ENCODE measurements at regions not wholly inside any gene's neighbourhood (a gene's known extent, or its start where the extent isn't known, plus 50 kb on each side); places are given as distances from the start of the nearest gene placed in this dataset.
A peak's percentile ranks its signal among the peaks of the same experiment; 100 is the strongest.
"Not testable (repeated sequence)": the region's sequence is repeated elsewhere in the genome, so short reads cannot be mapped to it uniquely, and the experiment has no call there.

DNA sequence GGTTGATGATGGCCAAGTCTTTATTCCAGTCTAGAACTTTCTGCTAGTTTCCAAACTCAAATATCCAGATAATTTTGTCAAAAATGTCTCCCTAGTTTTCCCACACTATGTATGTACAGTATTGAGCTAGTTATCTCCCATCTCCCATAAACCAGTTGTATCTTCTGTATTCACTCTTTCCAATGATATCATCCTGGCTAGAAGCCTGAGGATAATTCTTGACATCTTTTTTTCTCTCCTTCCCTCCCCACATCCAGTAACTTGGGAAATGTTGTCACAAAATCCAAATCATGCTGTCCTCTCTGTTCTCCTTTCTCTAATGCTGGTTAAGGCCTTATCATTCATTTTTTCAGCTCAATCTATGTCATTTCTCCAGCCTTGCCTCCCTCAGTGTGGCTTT is 553.8 kb upstream of the FANCL start:
- no peak for DNase-seq

DNA sequence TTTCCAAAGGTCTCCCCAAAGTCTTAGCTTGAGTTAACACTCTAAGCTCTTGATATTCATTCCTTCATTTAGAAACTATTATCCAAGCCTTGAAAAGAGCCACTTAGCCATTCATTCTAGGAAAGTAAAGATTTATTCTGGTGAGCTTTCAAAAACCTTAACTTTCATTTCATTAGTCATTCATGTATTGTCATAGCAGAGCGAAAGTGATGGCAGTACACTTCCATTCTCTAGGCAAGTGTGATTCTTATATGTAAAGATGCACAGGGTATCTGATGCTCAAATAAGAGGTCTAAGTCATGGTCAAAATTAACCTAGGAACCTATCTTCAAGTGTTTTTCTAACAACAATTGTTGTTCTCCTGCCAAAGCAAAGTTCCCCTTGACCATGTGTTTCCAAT is 553.0 kb upstream of the FANCL start:
- no peak for DNase-seq

DNA sequence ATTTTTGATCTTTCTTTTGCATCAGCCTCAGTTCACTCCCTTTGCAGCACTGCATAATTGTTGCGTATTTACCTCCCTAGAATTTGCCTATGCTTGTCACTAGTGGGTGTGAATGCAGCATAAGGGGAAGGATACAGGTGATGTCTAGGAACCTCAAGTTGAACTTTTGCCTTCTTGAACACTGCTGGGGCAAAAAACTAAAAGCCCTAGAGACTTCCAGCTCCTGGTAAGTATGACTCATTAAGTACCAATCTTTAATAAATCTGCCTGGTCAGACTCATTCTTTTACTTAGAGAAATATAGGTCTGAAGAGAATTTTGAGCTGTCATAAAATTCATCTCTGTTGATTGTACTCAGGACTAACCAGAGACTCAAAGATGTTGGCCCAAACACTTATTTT is 547.3 kb upstream of the FANCL start:
- no peak for DNase-seq

DNA sequence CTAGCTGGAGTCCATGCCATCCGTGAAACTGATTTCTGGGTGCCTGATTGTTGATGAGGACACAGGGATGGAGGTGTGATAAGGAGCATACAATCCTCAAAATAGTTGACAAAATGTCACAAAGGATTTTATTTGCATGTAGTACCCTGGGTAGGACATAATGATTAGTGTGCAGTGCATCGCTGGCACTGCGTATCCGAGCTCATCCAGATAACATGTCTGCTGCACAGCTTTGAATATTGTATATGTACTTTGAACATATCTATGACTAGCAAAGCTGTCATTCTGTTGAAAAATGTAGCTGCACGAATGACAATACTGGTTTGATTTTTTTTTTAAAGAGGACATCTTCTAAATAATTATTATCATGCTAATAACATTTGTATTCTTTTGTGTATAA is 529.7 kb upstream of the FANCL start:
- no peak for DNase-seq

DNA sequence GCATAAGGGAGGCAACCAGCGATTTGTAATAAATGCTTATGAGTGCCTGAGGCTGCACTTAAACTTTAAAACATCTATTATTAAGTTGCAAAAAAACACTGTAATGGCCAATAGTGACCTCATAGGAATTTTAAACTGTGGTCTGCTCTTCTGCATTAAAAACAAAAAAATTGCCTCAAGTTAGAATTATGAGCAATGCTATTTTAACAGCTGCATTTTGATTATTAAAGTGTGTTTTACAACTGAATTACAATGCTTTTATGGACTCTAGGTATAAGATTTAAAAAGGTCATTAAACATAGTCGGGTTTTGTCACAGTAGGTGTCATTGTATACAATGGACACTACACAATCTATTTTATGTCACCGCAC is 528.7 kb upstream of the FANCL start:
- no peak for DNase-seq

DNA sequence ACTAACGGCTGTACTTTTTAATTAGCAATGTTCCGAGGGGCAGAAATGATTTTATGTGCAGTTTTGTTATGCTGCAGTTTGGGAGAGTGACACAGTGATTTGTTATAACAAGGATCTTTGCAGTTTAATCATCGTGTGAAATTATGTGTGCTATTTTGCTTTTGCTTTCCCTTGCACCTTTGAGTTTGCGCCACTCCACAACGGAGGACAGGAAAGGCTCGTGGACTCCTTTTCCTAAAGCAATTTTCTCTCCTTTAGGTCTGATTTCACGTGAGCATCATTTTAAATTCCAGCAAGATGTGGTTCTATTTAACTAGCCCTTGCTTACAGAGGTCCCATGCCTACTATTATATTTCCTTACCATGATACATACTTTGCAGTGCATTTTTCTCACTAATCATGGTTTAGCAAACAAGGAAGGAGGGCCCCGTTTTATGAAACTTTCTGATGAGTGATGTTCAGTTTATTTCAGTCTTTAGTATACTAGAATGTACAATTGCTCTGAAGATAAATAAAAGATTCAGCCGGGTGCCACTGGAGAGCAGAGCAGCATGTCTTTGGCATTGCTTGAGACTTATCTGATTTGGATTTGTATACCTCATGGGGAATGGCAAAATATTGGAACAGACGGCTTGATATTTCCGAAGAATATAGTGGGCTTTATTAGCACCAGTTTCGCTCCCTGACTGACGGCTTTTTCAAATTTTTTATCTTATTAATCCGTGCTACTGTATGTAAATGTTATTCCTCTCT is 528.2 kb upstream of the FANCL start:
- no peak for DNase-seq

DNA sequence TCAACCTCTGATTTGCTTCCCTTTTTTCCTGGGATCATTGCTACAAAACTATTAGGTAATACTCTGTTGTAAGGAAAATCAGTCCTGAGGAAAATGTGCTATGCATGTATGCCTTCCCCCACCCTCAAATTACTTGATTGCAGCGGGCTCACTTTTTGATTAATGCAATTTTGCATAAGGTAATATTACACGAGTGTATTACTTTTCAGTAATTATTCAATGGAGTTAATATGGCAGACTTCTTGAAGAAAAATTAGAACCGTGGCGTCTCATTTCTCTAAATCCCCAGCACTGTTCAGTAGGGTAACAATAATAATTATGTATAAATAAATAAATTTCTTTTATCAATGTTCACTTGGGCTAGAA is 527.6 kb upstream of the FANCL start:
- no peak for DNase-seq

DNA sequence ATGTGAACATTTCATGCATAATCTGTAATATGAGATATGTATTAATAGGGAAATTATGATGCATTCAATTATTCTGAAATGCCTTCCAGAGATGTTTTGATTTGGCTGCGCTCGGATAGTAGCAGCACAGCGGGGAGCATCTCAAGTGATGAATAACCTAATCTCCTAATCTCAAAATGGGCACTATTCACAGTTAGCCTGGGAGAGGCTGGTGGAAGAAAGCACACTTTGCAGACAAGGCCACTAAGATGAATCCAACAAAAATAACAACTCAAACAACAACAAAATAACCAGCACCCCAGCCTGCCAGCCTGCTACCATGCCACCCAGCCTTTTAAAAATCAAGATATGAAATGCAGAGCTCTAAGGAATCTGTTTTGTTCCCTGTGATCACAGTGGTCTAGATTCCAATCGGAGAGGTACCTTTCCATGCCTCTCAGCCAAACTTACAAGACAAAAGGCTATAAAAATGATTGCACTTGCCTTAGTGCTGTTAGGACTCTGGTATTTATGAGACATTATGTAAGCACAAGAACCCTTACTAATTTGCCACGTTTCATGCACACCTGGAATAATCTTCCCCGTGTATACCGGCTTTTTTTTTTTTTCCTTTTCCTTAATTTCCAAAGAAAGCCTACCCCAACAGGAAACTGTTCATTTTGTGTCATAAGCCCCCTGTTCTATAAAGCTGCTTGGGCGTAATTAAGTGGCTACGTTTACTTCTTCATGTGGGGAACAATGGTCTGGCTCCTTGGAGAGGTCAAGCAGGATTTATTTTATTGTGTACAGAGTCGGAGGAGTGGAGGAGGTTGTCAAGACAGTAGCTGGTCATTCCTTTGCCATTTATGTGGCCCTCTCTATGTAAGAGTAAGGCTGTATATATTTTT is 526.9 kb upstream of the FANCL start:
- no peak for DNase-seq

DNA sequence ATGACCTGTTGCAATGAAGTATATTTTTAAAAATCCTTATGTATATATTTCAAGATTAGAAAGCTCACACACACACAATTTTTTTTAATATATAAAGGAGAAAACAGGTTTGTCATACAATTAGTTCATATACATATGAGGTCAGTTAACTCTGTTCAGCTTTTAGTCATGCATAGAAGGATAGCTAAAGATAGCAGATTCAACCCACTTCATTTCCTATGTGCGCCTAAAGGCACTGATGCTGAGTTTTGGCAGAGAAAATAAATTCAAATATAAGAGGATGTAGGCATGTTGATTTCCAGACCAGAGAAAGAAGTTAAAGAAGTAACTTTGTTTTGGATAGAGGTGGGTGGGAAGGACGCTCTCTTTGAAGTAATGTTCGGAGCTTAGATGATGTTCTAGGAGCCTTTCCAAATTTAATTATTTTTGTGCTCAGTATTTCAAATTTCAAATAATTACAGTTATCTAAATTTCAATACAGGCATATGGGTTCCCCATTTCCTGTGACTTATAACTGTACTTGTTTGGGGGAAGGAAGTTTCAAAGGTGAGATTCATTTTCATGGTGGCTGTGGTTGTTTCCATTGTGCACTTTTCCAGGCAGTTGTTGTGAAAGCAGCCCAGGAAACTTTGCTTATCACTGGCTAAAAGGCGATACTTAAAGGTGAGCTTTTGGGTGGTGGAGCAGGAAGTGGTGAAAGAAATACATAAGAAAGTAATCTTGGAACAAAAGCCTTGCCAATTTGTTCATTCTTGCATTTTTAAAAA is 523.4 kb upstream of the FANCL start:
- DNase-seq: no peak

DNA sequence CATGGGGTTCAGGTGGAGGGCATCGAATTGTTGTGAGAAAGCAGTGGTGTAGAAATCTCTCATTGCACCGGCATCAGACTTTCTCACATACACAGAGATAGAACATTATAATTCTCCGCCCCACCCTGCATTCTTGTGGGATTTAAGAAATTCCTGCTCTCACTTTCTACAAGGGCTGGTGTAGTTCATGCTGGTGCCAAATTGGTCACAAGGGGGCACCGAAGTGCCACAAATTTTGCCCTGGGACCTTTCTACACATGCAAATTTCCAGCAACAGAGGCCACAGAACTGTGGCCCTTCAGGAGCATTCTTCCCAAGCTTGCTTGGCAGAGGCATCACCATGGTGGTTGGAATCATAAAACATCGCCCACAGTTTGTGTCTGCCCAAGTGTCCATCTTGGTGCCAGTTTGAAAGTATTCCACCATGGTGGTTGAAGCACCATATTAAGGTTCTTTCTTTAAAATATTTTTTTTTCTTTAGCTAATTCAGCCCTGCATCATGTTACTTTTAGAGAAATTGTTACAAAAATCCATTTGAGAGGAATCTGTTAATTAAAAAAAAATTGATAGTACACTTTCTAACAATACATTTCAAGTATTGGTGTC is 521.2 kb upstream of the FANCL start:
- peak; percentile 5 for DNase-seq

DNA sequence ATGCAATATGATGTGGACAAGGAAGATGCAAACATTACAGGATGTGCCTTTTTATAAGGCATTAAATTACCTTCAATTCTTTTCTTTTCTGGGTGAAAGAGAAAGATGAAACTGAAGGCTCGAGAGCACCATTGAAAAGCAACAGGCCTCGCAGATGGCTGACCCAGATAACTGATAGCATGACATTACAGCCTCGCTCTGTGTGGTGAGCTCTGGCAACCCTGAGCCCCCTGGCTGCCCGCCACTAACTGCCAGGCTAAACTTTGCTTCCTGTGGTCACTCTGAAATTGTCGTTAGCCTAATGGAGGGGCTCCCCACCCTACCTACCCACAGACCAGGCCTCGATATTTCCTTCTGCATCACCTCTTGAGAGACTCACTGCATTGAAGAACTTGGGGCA is 516.8 kb upstream of the FANCL start:
- DNase-seq: no peak

DNA sequence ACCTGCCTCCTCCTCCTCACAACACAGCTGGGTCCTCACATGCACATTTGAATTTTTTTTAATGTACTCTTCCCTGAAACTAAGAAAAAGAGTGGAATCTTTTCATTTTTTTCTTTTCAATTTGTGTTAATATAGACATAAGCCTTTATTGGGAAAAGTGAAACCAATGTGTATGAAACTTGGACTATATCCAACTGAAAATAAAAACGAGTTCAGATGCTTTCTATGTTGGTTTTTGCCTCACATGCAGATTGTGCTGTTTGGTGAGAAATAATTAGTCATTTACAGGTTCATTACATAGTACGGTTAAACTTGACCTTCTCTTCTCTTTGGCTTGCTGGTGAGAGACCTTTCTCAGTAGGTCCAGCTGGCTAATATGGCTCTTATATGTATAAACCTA is 515.2 kb upstream of the FANCL start:
- no peak for DNase-seq

DNA sequence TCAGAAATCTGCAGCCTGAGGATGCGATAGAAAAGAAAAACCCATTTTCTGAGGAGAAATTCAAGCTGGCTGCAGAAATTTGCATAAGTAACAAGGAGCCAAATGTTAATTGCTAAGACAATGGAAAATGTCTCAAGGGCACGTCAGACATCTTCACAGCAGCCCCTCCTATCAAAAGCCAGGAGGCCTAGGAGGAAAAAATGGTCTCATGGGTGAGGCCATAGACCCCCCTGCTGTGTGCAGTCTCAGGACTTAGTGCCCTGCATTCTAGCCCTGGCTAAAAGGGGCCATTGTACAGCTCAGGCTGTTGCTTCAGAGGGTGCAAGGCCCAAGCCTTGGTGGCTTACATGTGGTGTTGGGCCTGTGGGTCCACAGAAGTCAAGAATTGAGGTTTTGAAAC is 511.4 kb upstream of the FANCL start:
- DNase-seq: not testable (repeated sequence)

DNA sequence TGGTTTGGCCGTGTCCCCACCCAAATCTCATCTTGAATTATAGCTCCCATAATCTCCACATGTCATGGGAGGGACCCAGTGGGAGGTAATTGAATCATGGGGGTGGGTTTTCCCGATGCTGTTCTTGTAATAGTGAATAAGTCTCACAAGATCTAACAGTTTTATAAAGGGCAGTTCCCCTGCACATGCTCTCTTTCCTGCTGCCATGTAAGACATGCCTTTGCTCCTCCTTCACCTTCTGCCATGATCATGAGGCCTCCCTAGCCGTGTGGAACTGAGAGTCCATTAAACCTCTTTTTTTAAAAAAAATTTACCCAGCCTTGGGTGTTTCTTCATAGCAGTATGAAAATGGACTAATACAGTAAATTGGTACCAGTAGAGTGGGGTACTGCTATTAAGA is 510.6 kb upstream of the FANCL start:
- DNase-seq: not testable (repeated sequence)

DNA sequence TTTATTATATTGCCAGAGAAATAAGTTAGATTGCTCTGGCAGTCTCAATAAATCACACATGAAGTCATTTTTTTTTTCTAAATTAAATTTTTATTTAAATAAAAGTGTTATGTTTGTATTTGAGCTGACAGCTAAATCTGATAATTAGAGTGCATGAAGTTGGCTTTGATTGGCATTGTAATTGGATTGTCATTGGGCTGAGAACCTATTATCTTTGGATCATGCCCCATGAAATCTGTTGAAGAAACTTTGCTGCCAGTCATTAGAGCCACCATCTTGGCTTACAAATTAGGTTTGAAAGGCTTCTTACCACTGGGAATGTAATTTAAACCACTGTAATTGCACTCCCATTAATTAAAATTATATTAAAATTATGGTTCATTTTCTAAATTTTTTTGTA is 507.9 kb upstream of the FANCL start:
- no peak for DNase-seq

DNA sequence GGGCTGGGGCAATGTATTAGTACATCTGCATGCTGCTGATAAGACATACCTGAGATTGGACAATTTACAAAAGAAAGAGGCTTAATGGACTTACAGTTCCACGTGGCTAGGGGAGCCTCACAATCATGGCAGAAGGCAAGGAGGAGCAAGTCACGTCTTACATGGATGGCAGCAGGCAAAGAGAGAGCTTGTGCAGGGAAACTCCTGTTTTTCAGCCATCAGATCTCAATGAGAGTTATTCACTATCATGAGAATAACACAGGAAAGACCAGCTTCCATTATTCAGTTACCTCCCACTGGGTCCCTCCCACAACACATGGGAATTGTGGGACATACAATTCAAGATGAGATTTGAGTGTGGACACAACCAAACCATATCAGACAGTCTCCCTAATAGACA is 504.2 kb upstream of the FANCL start:
- not testable (repeated sequence) for DNase-seq

DNA sequence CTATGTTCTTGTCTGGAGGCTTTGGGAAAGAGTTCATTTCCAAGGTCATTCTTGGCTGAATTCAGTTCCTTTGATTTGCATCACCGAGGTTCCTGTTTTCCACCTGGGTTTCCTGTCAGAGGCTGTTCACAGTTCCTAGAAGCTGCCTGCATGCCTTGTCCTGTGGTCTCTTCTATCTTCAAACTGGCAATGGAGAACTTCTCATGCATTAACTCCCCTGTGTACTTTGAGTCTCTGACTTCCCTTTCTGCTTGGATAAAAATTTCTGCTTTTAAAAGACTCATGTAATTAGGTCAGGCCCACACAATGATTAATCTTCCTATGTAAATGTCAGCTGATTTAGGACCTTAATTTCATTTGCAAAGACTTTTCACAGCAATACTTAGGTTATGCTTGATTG is 499.3 kb upstream of the FANCL start:
- no peak for DNase-seq

DNA sequence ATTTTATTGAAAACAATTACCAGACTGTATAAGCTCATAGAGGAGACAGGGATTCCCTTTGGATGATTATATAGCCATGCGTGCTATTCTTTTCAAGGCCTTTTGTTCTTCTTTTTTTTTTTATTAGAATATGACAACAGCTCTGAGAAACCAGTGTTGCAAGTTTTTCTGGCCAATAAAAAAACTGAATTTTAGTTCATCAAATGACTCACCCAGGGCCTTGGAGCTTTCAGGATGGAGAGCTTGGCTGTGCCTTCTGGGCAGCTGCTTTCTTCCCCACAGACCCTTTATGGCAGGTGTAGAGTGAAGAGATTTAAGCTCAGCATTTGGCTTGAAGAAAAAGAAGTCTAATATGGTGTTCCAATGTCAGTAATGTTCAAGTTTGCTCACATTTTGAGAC is 497.9 kb upstream of the FANCL start:
- no peak for DNase-seq

DNA sequence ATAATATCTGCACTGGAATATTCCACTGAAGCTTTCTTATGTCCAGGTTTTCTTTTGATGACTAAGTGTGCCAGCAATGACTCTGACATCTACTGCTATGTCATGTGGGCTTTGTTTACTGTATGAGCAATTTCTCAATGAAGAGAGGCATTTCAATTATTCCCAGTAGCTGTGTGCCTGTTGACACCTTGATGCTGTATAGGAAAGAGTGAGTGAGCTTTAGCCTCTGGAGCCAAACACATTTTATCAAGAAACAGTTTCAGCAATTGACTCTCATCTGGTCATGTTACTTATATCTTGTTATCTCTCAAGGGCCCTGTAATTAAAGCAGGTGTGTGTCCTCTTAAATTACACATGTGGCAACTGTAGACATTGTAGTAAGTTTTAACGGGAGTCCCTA is 493.2 kb upstream of the FANCL start:
- DNase-seq: no peak

DNA sequence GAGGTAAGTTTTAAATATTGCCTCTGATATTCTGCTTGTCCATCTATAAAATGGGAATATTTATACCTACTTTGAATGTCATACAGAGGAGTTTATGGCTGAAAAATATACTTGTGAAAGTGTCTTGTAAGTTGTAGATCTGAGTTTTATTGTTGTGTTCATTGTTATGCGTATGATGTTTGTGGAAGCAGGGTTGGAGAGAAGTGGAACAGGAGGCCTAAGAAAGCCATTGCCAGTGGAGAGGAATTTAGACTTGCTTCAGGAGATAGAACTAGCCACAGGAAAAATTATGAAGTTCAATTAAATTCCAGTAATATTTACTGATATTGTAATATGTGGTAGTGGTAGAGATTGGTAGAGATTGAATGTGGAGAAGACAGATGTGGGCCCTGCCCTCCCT is 491.9 kb upstream of the FANCL start:
- no peak for DNase-seq

DNA sequence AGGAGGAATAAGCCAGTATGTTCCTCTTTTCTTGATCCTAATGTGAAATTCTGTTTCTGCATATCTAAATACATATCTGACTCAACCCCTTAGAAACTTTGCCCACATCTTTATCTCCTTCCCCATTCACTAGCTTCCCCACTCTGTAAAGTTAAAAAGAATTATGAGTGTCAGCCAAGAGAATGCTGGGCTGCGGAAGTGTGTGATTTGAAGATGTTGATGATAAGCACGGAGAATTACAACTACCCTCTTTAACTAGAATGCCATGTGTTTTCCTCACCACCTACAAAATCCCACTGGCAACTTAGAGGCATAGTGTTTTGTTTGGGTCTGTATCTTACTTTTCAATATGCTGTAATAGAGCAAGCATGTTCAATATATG is 490.4 kb upstream of the FANCL start:
- DNase-seq: no peak

DNA sequence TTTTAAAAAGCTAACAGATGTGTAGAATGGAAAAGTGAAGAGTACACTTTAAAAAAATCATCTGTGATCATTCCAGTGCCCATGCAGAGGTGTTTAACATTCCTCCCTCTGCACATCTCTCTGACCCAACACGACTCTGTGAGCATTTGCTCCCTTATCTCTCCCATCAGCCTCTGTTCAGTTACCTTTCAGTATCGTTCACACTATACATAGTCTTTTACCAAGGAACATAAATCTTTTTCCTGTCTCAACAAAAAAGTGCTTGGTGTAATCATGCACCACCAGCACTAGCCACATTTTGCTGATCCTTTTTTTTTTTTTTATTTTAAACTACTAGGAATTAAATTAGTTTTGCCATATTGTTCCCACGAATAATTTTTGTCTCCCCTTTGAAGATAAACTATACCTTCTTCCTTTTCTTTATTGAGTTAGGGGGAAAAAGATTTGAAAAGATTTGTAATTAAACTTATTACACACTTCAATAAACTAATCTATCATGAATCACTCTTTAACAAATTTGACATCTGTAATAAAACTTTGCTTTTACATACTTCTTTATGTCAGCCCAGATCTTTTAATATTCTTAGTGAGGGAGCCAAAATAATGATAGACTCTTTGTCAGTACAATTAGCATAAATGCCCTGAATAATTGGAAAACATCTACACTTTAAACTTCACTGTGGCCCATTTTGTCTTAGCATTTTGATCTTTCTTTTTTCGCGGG is 489.8 kb upstream of the FANCL start:
- no peak for DNase-seq

All from NCI-H510A (cell line).